ENCODE measurements at regions not wholly inside any gene's neighbourhood (a gene's known extent, or its start where the extent isn't known, plus 50 kb on each side); places are given as distances from the start of the nearest gene placed in this dataset.
"Not testable (repeated sequence)": the region's sequence is repeated elsewhere in the genome, so short reads cannot be mapped to it uniquely, and the experiment has no call there.

DNA sequence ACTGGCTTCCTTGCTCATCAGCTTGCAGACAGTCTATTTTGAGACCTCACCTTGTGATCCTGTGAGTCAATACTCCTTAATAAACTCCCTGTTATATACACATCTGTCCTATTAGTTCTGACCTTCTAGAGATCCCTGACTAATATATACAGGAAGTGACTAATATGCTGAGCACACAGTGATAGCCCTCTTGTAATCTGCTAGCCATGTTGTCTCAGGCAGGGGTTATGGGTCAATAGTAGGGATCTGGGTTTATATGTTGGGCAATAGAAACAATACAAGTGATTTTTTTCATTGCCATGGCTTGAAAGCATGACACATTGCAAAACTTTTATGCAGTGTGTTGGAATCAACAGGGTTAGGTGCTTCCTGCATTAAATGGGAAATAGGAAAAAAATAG, 562.2 kb downstream of the GALC start:
- DNase-seq (ENCODE audit: low read depth, low spot score), result no peak

DNA sequence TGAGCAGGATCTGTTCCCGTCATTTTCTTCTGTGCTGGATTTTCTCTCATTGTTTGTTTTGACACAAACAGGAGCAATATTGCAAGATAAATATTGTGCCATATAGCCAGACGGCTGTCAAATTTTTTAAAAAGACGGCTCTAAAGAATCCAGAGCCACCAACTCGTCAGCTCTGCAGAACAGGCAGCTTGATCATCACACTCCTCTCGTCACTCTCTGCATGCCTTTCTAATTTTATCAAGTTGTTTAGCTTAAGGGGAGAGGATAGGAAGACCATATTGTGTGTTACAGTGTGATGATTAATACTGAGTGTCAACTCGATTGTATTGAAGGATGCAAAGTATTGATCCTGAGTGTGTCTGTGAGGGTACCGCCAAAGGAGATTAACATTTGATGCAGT, 562.8 kb downstream of the GALC start:
- no peak for DNase-seq (ENCODE audit: low read depth, low spot score)

DNA sequence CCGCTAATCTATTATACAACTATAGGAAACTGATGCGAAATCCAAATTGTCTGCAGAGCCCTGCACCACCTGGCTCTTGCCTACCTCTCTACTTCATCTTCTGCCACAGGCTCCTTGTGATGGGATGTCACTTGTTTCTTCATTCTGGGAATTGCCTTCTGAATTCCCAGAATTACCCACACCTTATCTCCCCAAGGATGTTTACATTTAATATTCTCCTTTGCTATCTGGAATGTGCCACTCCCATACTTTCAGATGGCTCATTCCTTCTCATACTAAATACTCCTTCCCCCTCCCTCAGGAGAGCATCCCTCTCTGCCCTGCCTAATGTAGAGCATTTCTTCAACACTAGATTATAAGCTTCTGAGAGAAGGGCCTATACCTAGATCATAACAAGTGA, 573.1 kb downstream of the GALC start:
- no peak for DNase-seq (ENCODE audit: low read depth, low spot score)

DNA sequence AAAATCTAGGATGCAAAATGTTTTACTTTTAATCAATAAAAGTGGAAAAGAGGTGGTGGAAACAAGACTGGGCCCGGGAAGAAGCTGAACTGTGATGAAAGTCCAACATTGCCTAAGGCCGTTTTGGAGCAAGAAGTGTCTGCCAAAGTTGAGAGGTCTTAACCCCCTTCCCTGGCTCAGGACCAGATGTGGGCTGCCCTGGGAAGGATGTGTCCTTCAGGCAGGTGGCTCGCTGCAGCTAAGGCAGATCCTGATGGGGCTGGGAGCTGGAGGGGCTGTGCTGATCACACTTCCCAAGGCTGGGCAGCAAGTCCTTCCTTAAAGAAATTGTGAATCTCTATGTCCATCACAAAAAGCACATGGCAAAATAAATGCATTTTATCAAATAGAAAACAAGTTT, 581.6 kb downstream of the GALC start:
- no peak for DNase-seq (ENCODE audit: low read depth, low spot score)

DNA sequence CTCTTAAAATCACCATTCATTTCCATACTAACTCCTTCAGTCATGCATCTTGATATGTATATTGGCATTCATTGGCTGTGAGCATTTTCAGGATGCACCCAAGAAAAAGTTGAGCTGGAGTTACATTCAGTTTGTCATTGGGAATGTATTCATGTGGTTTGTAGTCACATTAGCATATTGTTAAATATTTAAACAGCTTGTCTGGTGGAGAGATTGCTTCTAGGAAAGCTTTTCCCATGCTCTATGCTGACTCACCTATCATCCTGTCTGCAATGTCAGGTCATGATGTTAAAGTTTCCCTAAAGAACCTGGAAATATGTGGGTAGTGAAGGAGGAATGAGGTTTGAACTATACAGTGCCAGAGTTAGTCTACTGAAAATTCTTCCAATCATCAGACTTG, 583.6 kb downstream of the GALC start:
- DNase-seq (ENCODE audit: low read depth, low spot score), result no peak

DNA sequence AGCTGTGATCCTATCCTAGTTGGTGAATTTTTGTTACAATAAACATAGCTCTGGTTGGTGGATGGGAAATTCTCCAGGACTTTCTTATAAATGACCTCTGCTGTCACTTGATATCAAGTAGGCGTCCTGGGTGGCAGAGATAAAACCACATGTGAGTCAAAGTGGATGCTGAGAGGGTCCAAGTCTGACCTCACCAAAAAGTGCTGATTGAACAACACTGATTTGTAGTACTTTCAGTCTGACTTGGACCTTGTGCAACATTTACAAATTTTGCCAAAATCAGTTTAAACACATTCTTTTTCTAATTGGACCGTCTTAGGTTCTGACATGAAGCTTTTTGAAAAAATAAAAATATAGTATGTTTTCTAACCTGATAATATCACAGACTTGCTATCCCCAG, 585.6 kb downstream of the GALC start:
- DNase-seq (ENCODE audit: low read depth, low spot score), result no peak

DNA sequence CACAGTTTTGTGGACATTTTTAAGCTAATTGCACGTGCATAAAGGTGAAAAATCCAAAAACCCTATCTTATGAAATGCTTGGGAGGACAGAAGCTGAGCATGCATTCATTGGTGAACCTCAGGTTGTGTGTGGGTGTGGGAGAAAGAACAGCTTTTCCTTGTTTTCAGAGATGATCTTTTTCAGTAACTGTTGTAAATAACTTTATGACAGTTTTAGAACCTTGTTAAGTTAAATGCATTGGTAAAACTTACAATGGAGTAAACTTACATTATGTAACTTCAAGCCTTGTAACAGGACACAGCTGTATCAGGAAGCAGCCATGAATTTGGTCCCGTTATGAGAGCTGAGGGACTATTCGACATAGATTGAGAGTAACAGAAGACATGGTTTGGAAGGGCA, 587.4 kb downstream of the GALC start:
- no peak for DNase-seq (ENCODE audit: low read depth, low spot score)

DNA sequence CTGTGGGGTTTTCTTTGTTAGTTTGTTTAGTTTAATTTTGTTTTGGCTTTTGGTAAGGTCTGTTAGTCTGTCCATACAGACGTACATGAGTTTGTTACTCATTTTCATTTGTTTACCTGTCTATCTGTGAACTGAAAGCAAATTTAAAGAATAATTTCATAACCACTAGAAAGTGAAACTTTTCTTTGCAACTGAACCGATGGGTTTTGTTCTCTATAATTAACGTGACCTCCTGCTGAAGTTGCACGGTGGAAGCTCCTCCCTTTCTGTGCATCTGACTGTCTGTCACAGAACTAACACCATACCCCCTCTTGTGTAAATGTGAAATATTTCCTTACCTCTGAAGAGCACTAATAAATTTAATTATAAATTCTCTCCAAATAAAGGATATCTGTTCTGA, 595.5 kb downstream of the GALC start:
- no peak for DNase-seq (ENCODE audit: low read depth, low spot score)

DNA sequence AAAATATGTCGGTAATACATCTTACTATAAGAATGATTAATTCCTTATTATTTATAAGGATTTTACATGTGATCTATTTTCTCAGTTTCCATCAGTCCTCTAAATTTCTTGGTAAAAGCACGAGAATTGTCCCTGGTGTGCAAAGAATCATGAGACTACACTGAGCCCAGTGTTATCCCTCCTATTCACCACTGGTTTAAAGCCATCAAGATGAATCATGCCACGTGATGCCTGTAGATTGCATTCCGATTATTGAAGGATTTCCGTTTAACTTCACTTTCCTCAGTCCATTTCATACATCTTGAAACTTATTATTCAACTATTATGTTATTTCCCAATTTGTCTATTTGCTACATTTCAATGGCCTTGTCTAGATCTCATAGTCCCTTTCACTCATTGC, 601.9 kb downstream of the GALC start:
- no peak for DNase-seq (ENCODE audit: low read depth, low spot score)

DNA sequence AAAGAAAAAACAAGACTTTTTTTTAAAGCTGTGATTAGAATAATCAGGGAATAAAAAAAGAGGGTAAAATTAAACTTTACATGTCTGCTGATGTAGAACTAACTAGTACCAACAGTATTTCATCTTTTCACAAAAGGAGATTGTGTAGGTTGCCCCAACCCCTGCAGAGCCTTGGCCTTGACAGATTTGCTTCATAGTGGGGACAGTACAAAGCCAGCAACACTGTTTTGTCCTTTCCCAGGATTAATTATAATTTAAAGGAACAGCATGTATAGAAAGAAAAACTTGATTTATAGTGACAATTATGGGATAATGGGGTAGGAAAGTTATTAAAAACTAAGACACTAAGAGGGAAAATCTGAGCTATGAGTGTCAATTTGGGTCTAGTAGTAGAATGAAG, 604.0 kb downstream of the GALC start:
- DNase-seq (ENCODE audit: low read depth, low spot score), result no peak

DNA sequence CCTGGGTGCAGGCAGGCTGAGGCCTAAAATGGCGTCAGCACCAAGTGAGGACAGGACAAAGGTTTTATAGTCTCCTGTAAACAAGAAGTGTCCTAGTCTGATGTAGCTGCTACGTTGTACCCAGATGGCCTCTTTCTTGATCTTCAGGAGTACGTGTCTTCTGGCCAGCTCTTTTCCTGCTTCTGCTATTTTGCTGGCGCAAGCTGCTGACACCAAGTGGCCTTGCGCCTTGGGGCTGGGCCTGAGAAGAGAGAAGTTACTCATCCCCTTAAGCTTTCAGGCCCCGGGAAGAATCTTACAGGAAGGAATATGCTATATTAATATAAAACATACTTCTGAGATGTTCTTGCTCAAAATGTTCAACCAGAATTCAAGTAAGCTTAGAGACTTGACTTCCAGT, 605.2 kb downstream of the GALC start:
- DNase-seq (ENCODE audit: low read depth, low spot score), result no peak

DNA sequence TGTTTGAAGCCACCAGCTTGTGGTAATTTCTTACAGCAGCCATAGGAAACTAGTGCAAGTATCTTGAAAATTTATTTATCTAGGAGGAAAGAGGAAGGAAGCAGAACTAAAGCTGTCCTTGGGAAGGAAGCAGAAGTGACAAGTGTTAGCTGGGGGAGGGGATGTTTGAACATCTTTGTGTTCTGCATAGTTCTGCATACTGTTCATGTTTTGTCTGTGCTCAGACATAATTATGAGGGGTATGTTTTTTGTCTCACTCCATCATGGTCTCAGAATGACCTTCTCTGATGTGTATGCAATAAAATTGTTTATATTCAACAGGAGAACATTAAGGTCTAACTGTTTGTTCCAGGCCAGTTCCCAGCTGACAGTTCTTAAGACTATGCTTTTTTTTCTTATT, 606.5 kb downstream of the GALC start:
- no peak for DNase-seq (ENCODE audit: low read depth, low spot score)

DNA sequence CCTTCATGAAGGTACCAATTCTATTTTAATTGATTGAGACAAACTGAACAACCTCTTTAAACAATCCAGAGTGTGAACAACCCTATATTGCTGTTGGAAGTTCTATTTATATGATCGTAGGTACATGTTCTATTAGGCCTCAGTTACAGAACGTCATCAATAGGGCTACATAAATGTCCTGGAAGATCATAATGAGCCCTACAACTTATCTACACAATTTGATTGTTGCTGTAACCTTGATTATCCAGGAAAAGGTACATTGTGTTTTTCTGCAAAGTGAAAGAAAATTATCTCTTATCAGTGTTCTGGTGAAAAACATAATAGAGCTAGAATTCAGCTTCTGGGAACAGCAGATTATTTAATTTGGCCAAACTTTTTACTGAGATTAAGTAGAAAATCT, 612.9 kb downstream of the GALC start:
- DNase-seq (ENCODE audit: low read depth, low spot score), result no peak

DNA sequence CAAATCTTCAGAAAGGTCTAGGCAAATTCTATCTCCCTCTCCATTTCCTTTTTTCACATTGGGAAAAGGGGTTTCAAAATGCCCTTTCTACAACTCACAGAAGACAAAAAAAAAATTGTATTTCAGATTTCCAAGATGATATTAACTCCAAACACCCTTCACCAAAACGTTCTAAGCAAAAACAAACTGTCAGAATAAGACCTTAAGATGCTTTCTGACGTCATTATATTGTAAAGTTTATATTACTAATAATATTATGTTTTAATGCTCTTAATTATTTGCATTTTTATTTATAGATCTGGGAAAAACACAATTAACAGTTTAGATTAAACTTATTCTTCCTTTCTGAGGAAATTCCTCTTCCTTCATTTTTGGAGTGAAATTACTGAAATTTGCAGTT, 624.2 kb downstream of the GALC start:
- no peak for DNase-seq (ENCODE audit: low read depth, low spot score)

DNA sequence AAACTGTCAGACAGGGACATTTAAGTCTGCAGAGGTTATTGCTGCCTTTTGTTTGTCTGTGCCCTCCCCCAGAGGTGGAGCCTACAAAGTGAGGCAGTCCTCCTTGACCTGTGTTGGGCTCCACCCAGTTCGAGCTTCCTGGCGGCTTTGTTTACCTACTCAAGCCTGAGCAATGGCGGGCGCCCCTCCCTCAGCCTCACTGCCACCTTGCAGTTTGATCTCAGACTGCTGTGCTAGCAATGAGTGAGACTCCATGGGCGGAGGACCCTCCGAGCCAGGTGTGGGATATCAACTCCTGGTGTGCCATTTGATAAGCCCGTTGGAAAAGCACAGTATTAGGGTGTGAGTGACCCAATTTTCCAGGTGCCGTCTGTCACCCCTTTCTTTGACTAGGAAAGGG, 632.7 kb downstream of the GALC start:
- DNase-seq (ENCODE audit: low read depth, low spot score), result not testable (repeated sequence)

DNA sequence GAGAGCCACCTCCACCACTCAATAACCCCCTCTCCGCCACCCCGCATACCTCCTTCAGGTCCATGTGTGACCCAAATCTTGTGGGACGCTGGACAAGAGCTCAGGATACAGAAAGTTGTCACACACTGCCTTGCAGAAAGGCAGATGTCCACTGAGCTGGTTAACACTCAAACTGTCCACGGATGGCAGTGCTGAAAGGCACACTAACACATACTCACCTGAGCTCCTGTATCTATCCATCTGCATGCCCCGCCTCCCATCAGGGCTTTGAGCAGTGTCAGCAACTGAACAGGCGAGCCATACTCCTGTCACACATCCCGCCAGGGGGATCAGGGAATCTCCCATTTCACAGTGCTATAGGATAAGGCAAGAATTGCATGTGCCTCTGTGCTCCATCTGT, 642.0 kb downstream of the GALC start:
- DNase-seq (ENCODE audit: low read depth, low spot score), result no peak

DNA sequence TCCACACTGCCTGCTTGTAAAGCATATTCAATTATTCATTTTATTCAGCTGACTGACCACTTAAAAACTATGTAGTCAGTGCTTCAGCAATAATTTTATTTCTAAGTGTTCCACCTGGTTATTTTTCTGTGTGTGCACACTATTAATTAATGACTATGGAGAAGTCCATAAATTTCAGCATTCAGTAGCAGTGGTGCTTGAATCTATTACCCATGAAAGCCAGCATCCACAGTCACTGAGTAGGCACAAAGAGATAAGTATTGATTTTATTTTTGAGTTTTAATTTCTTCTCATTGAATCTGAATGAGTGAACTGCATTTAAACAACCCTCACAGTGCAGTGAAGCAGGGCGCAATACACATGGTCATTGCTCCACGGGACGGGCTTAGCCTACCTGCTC, 643.1 kb downstream of the GALC start:
- DNase-seq (ENCODE audit: low read depth, low spot score), result no peak

DNA sequence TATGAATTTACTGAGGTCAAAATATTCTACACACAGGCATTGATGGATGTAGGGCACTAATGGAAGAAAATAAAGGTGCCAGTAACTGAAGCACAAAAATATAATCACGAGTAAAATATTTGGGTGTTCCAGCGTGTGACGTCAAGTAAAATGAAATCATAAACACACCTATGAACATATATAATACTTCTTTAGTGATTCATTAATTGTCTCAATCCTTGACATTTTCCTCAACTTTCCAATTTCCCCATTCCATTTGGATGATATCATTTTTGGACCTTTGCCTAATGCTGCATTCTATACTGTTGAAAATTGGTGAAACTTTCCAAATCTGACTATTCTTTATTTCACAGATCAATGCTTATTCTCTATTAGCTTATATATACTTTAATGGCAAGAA, 649.3 kb downstream of the GALC start:
- no peak for DNase-seq (ENCODE audit: low read depth, low spot score)

DNA sequence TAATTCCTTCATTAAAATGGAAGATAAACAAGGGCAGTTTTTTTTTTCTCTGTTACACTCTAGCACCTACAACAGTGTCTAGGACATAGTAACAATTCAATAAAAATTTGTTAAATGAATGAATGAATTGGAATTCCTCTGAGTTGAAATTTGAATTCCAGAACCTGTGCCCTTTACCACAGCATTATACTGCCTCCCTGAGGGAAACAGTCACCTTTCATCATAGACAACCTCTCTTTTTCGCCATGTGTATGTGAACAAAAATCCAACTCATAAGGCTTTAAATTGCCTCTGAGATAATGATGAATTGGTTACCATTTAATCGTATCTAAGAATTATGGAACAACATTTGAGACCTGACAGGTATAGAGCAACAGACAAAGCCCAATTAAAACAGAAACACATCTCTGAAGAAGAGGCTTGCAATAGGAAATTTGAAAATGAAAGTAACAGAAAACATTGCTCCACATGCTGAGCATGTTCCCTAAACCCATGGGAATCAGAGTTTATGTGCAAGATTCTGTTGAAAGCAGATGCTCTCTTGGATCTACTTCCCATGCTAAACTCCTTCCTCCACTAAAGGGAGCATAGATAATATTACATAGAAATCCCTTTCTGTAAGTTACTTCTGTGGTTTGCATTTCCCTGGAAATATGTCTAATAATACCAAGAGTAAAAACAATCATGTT, 657.8 kb downstream of the GALC start:
- DNase-seq (ENCODE audit: low read depth, low spot score), result no peak

DNA sequence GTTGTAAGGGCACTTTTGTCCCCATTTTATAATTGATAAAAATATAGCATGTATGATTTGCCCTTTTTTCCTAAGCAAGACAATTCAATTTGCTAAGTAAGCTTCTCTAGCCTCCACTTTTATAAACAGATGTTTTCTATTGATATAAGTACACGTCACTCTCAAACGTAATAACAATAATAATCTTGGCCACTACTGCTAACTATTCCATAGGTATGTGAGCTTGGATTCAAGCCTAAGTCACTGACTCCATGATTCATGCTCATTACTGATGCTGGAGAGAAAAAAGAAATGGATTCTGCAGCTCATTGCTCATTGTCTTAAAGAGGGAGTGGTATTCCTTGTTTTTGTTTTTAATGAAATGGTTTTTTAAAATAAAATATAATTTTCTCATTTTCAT, 661.0 kb downstream of the GALC start:
- DNase-seq (ENCODE audit: low read depth, low spot score), result no peak

DNA sequence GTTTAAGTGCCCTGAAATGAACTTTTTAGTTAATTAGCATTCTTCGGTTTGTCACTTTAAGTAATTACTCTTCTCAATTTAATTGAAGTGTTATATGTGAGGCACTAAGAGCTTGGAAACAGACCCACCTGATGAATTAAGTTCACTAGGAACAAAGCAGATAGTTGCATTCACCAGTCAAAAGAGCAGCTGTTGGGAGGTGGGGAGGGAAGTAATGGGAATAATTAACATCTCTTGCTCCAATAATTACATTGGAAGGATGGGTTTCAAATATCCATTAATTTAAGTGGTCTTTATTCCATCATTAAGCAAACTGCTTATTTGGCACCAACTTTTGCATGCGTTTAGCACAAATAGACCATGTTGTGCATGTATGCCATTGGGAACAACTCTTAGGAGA, 667.2 kb downstream of the GALC start:
- DNase-seq (ENCODE audit: low read depth, low spot score), result no peak

DNA sequence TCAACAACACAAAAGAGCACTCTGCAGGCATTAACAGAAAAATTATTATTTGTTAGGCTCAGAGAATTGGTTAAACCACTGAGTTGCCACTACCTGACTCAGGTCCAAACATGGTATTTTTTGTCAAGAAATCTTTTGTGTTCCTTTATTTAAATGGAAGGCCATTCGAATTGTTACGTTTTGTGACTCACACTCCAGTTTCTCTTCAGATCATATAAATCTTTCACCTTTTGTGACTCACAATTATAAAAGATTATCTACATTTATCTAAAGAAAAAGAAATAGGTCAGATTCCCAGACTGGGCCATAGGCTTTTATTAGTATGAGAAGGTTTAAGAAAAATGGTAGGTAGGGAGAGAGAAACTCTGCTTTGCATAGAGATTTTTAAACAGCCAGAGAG, 669.8 kb downstream of the GALC start:
- no peak for DNase-seq (ENCODE audit: low read depth, low spot score)

DNA sequence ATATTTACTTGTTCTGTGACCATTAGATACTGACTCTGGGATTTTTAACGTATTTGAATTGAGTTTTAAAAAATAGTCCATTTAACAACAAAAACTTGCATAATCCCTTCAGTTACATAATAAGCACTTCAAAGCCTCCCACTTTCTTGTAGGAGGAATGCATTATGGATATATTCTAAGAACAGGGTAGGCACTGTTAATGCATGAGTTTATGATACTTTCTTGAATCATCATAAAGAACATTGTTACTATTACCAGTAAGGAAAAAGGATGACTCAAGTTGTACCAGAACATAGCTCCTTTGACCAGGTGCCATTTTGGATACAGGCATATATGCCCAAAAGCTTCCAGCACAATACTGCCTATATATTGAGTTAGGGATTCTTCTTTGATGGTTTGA, 671.4 kb downstream of the GALC start:
- no peak for DNase-seq (ENCODE audit: low read depth, low spot score)

DNA sequence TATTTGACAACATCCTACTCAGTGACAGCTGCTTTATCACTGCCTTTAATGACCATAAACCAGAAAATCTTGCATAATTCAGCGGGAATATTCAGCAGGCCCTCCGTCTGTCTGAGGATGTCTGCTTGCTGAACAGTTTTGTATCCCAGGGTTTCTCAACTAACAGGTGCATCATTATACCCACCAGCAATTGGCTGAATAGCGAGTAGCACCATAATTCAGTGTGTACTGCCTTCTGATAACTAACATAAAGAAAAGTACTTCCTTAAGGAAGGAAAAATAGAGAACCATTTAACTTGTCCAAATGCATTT, 680.1 kb downstream of the GALC start:
- DNase-seq (ENCODE audit: low read depth, low spot score), result no peak

All from activated CD4-positive, CD25-positive, alpha-beta regulatory T cell treated with anti-CD3 and anti-CD28 coated beads, Interleukin-2, amount 50 U/mL, for 16 hours (primary cell).